Lung (tissue), 11 donors: ENCODE measurements at regions not wholly inside any gene's neighbourhood (a gene's known extent, or its start where the extent isn't known, plus 50 kb on each side); places are given as distances from the start of the nearest gene placed in this dataset.

Source experiments
- ATAC-seq: fragments of 200-7000 bp; cut with Tn5 transposase; one replicate; pipeline ENCODE4 v1.9.1; 2020; ENCODE audit warnings: moderate number of reproducible peaks; ENCODE audit not compliant: insufficient read depth, low FRiP score
- DNase-seq, 3 donors: peaks; one replicate each; pipeline ENCODE4 v3.0.0-alpha.2; 2013 to 2017
- H3K27ac ChIP-seq, 2 donors: one replicate each; pipeline ENCODE4 v1.5.1; 2013; ENCODE audit warnings: mild to moderate bottlenecking in 2 of 2, moderate library complexity in 2 of 2, control low read depth in 1 of 2, inconsistent platforms in 1 of 2, low read depth in 1 of 2, low read length in 1 of 2
- H3K27me3 ChIP-seq, 3 donors: one replicate each; pipeline ENCODE4 v1.5.1; 2013; ENCODE audit warnings: low read length in 2 of 3; ENCODE audit not compliant: control insufficient read depth in 3 of 3, insufficient read depth in 3 of 3
- H3K36me3 ChIP-seq, 4 donors: one replicate each; pipeline ENCODE4 v1.5.1; 2013; ENCODE audit warnings: low read length in 4 of 4, mild to moderate bottlenecking in 1 of 4, moderate library complexity in 1 of 4; ENCODE audit not compliant: control insufficient read depth in 4 of 4, insufficient read depth in 4 of 4
- H3K4me1 ChIP-seq, 5 donors: one replicate each; pipeline ENCODE4 v1.5.1; 2013; ENCODE audit warnings: low read length in 5 of 5, mild to moderate bottlenecking in 2 of 5, moderate library complexity in 1 of 5; ENCODE audit not compliant: control insufficient read depth in 5 of 5, insufficient read depth in 5 of 5
- H3K4me3 ChIP-seq: one replicate; pipeline ENCODE4 v1.5.1; 2013; ENCODE audit warnings: mild to moderate bottlenecking, control low read depth, moderate library complexity
- H3K9ac ChIP-seq, 2 donors: one replicate each; pipeline ENCODE4 v1.5.1; 2013; ENCODE audit warnings: low read length in 2 of 2, control low read depth in 1 of 2; ENCODE audit not compliant: insufficient read depth in 1 of 2
- H3K9me3 ChIP-seq, 4 donors: one replicate each; pipeline ENCODE4 v1.5.1; 2013; ENCODE audit warnings: low read length in 3 of 4, mild to moderate bottlenecking in 1 of 4, moderate library complexity in 1 of 4; ENCODE audit not compliant: control insufficient read depth in 4 of 4, insufficient read depth in 3 of 4
- CTCF ChIP-seq: IDR thresholded peaks from 2 replicates; pipeline ENCODE4 v1.5.1; 2012; ENCODE audit warnings: mild to moderate bottlenecking; ENCODE audit errors: control extremely low read depth, extremely low read depth
- whole genome bisulfite sequencing, 2 donors: extraction: QIAGEN DNeasy Blood & Tissue Kit; methylation state at CpG; one replicate each; pipeline ENCODE4 v1.1.7; 2013; 5-methylcytosine and 5-hydroxymethylcytosine counted together
- donor health status: control.
- donor health status: control.
- donor health status: Bipolar disorder and iron deficiency.
- donor health status: healthy.
- donor health status: DM: yes; HTN: yes; CAD: no.

- no peak for DNase-seq
- Histone ChIP-seq H3K4me3 (no peak overlapping the region), H3K4me1 (no peaks in the 10 kb centered on the region), H3K36me3 (no peaks in the 10 kb centered on the region), H3K27me3 (no peaks in the 10 kb centered on the region), H3K9ac (no peak overlapping the region), H3K27ac (no peak overlapping the region), H3K9me3 (peaks cover 0 to 4% (median 0%) of the 10 kb centered on the region in 4 donors)
- 81 to 87% methylated on average over 7 of the region's 7 CpGs for WGBS, 2 donors
- no peak for TF ChIP-seq CTCF
- no peak for ATAC-seq
Measured at GRCh38 chr5:120365656-120366446, 98.2 kb upstream of the PRR16 start.

- no peak for DNase-seq
- no peak for ATAC-seq
- WGBS, 2 donors: 93 to 96% methylated on average over 13 of the region's 13 CpGs
Measured at GRCh38 chr5:120367896-120368634, 96.0 kb upstream of the PRR16 start.

GRCh38 chr5:120368923-120369715 is 95.0 kb upstream of the PRR16 start:
- no peak for TF ChIP-seq CTCF
- DNase-seq (no peak), ATAC-seq (no peak)
- no peak overlapping the region for H3K4me3 ChIP-seq
- no peaks in the 10 kb centered on the region for H3K36me3 ChIP-seq
- no peak overlapping the region for H3K9ac ChIP-seq
- no peak overlapping the region for H3K27ac ChIP-seq
- peaks cover 0 to 4% (median 0%) of the 10 kb centered on the region in 4 donors for H3K9me3 ChIP-seq
- no peaks in the 10 kb centered on the region for H3K4me1 ChIP-seq
- 84 to 93% methylated on average over 8 of the region's 8 CpGs for WGBS, 2 donors
- H3K27me3 ChIP-seq: no peaks in the 10 kb centered on the region

More at GRCh38 chr5:120367896-120368634, 96.0 kb upstream of the PRR16 start:
- Histone ChIP-seq H3K27me3 (no peaks in the 10 kb centered on the region), H3K4me1 (no peaks in the 10 kb centered on the region), H3K4me3 (no peak overlapping the region), H3K9ac (no peak overlapping the region), H3K36me3 (no peaks in the 10 kb centered on the region), H3K9me3 (peaks cover 0 to 4% (median 0%) of the 10 kb centered on the region in 4 donors), H3K27ac (no peak overlapping the region)
- no peak for TF ChIP-seq CTCF
